ENCODE measurements at regions not wholly inside any gene's neighbourhood (a gene's known extent, or its start where the extent isn't known, plus 50 kb on each side); places are given as distances from the start of the nearest gene placed in this dataset.

GRCh38 chr3:187497052-187497451 is 128.9 kb downstream of the RTP4 start:
- Histone ChIP-seq H3K9ac (ENCODE audit: insufficient read depth in 1 of 2, low read depth in 2 of 2, low read length in 2 of 2) (no peak overlapping the region), H3K4me3 (no peak overlapping the region), H3K9me1 (ENCODE audit: control insufficient read depth, insufficient read depth, low read length) (no peaks in the 10 kb centered on the region), H4K20me1 (replicated peaks; ENCODE audit: control insufficient read depth, insufficient read depth, low read length) (no peaks in the 10 kb centered on the region), H3K4me1 (replicated peaks in 1 of 2; ENCODE audit: control insufficient read depth in 2 of 2, insufficient read depth in 2 of 2, low read length in 2 of 2) (no peaks in the 10 kb centered on the region), H2AFZ (ENCODE audit: low read depth, low read length) (no peak overlapping the region), H3K27me3 (ENCODE audit: control insufficient read depth in 2 of 2, insufficient read depth in 2 of 2, low read length in 2 of 2) (no peaks in the 10 kb centered on the region), H3K36me3 (ENCODE audit: control insufficient read depth, insufficient read depth, low read length) (no peaks in the 10 kb centered on the region), H3K4me2 (ENCODE audit: insufficient read depth, low read length) (no peak overlapping the region), H3K27ac (ENCODE audit: extremely low read depth, low read depth, low read length) (no peak overlapping the region), H3K79me2 (ENCODE audit: control insufficient read depth, insufficient read depth, low read length) (no peaks in the 10 kb centered on the region), H3K9me3 (replicated peaks; ENCODE audit: control insufficient read depth, insufficient read depth, low read depth, low read length) (no peaks in the 10 kb centered on the region)
- TF ChIP-seq ZNF318 (IDR thresholded peaks at IDR 0.05; ENCODE audit: borderline replicate concordance in 1 of 2, low read depth in 1 of 2) (no peak), MEIS2 (IDR thresholded peaks at IDR 0.05; ENCODE audit: partially characterized antibody) (no peak)
- ChIA-PET CTCF (ENCODE audit: low intra/inter-chr PET ratio) (no interaction called here), POLR2A (no interaction called here)
- ATAC-seq, result no peak
- intact Hi-C loops (cut with micrococcal nuclease), result loop anchor here (1.0 kb wide), 1 partner anchor 16 kb away; no protein-coding TSS in a partner anchor
- in situ Hi-C loops (cut with MboI), result no loop called here
- no TSS peak for BruUV-seq (replicated peaks)
- FAIRE-seq, result no peak
- no peak for DNase-seq (ENCODE audit: extremely low read depth in 1 of 4, low spot score in 3 of 4)
- WGBS (ENCODE audit: insufficient coverage, low coverage, missing lambda C conversion rate), result 5% methylated on average over 1 of the region's 1 CpG

Data from K562 (cell line).